GM23338 (cell line): ENCODE measurements at regions not wholly inside any gene's neighbourhood (a gene's known extent, or its start where the extent isn't known, plus 50 kb on each side); places are given as distances from the start of the nearest gene placed in this dataset.

Experiments
- ATAC-seq: fragments of 200-7000 bp; cut with Tn5 transposase; 3 replicates; pipeline ENCODE4 v1.9.1; 2020
- DNase-seq: peaks from one replicate; pipeline ENCODE4 v3.0.0-alpha.2; 2015; ENCODE audit warnings: low spot score
- H2AFZ ChIP-seq: fragments of 200-600 bp; sonication (generic); 2 replicates; pipeline ENCODE4 v1.8.0; 2016; ENCODE audit warnings: antibody characterized with exemption, mild to moderate bottlenecking, moderate library complexity
- H3F3A ChIP-seq: fragments of 200-600 bp; sonication (generic); replicated peaks from 2 replicates; pipeline ENCODE4 v1.8.0; 2017; ENCODE audit warnings: antibody characterized with exemption, mixed run types, low read depth
- H3K27ac ChIP-seq: fragments of 200-600 bp; sonication (generic); 2 replicates; pipeline ENCODE4 v1.6.1; 2016; ENCODE audit warnings: low read depth
- H3K27me3 ChIP-seq: fragments of 200-600 bp; sonication (generic); 2 replicates; pipeline ENCODE4 v1.8.0; 2016; ENCODE audit warnings: mild to moderate bottlenecking, mixed run types, moderate library complexity; ENCODE audit not compliant: insufficient read depth
- H3K36me3 ChIP-seq: fragments of 200-600 bp; sonication (generic); 2 replicates; pipeline ENCODE4 v1.8.0; 2016; ENCODE audit warnings: mild to moderate bottlenecking; ENCODE audit not compliant: insufficient read depth
- H3K4me1 ChIP-seq: fragments of 200-600 bp; sonication (generic); 2 replicates; pipeline ENCODE4 v1.8.0; 2016; ENCODE audit warnings: mild to moderate bottlenecking, moderate library complexity; ENCODE audit not compliant: insufficient read depth
- H3K4me2 ChIP-seq: fragments of 200-600 bp; sonication (generic); 2 replicates; pipeline ENCODE4 v1.7.1; 2017; ENCODE audit warnings: mixed run types
- H3K4me3 ChIP-seq: fragments of 200-600 bp; sonication (generic); 2 replicates; pipeline ENCODE4 v1.6.1; 2016; ENCODE audit warnings: mixed run types
- H3K79me2 ChIP-seq: fragments of 200-600 bp; sonication (generic); replicated peaks from 2 replicates; pipeline ENCODE4 v1.8.0; 2017; ENCODE audit warnings: mild to moderate bottlenecking; ENCODE audit not compliant: insufficient read depth
- H3K9me2 ChIP-seq: fragments of 200-600 bp; sonication (generic); 2 replicates; pipeline ENCODE4 v1.8.0; 2017; ENCODE audit not compliant: insufficient read depth
- H4K20me1 ChIP-seq: fragments of 200-600 bp; sonication (generic); replicated peaks from 2 replicates; pipeline ENCODE4 v1.8.0; 2017; ENCODE audit warnings: mild to moderate bottlenecking; ENCODE audit not compliant: insufficient read depth
- H3K27ac Mint-ChIP-seq: 2 replicates; pipeline ENCODE4 v1.8.0; 2020; ENCODE audit warnings: inconsistent platforms, mild to moderate bottlenecking, moderate library complexity, mixed read lengths
- H3K27me3 Mint-ChIP-seq: 3 replicates; pipeline ENCODE4 v1.8.0; 2022; ENCODE audit warnings: low read depth, mild to moderate bottlenecking, moderate library complexity, mixed read lengths, inconsistent platforms; ENCODE audit not compliant: insufficient read depth, poor library complexity
- H3K36me3 Mint-ChIP-seq: 3 replicates; pipeline ENCODE4 v1.8.0; 2021; ENCODE audit warnings: low read depth, mild to moderate bottlenecking, inconsistent platforms, moderate library complexity, mixed read lengths
- H3K4me1 Mint-ChIP-seq: 3 replicates; pipeline ENCODE4 v1.8.0; 2020; ENCODE audit warnings: mild to moderate bottlenecking, inconsistent platforms, mixed read lengths
- H3K4me3 Mint-ChIP-seq: 3 replicates; pipeline ENCODE4 v1.8.0; 2021; ENCODE audit warnings: moderate library complexity, mild to moderate bottlenecking, inconsistent platforms, mixed read lengths
- H3K9me3 Mint-ChIP-seq: 3 replicates; pipeline ENCODE4 v1.8.0; 2020; ENCODE audit warnings: moderate library complexity, mild to moderate bottlenecking, inconsistent platforms, mixed read lengths
- CREB1 ChIP-seq: fragments of 250-450 bp; sonication (Bioruptor Pico); IDR thresholded peaks from 2 replicates; pipeline ENCODE4 v1.5.0; 2020; ENCODE audit warnings: low read depth, mild to moderate bottlenecking, moderate library complexity
- CTCF ChIP-seq, 2 experiments: fragments of 200-600 bp in 1 of 2; sonication (generic) in 1 of 2; conservative IDR thresholded peaks; 2 replicates each; pipeline versions ENCODE4 v1.5.1 to v1.6.1; 2016 to 2017; ENCODE audit warnings: antibody characterized with exemption in 2 of 2, low read depth in 2 of 2, mild to moderate bottlenecking in 2 of 2, moderate library complexity in 1 of 2
- EZH2 ChIP-seq: fragments of 200-600 bp; sonication (generic); IDR thresholded peaks from one replicate; pipeline ENCODE4 v1.8.0; 2017; ENCODE audit warnings: antibody characterized with exemption, mild to moderate bottlenecking, low read depth; ENCODE audit not compliant: unreplicated experiment
- EZH2phosphoT487 ChIP-seq: fragments of 200-600 bp; sonication (generic); IDR thresholded peaks from one replicate; pipeline ENCODE4 v1.8.1; 2018; ENCODE audit warnings: antibody characterized with exemption; ENCODE audit not compliant: unreplicated experiment
- NANOG ChIP-seq: IDR thresholded peaks from 2 replicates; pipeline ENCODE4 v1.6.1; 2016; ENCODE audit warnings: antibody characterized with exemption, borderline replicate concordance
- POLR2AphosphoS5 ChIP-seq: IDR thresholded peaks from 2 replicates; pipeline ENCODE4 v1.6.1; 2016; ENCODE audit warnings: antibody characterized with exemption, low read depth
- ZNF114 ChIP-seq: fragments of 250-450 bp; sonication (Bioruptor Pico); IDR thresholded peaks from 2 replicates; pipeline ENCODE4 v1.5.0; 2020; ENCODE audit warnings: mild to moderate bottlenecking, moderate library complexity
- ZNF462 ChIP-seq: fragments of 250-450 bp; sonication (Bioruptor Pico); IDR thresholded peaks from 2 replicates; pipeline ENCODE4 v1.5.0; 2020; ENCODE audit warnings: mild to moderate bottlenecking, moderate library complexity

- Histone ChIP-seq H3K4me3 (no peak overlapping the region), H2AFZ (no peak overlapping the region), H3K27ac (no peak overlapping the region), H3K4me2 (no peak overlapping the region), H3K27me3 (peaks cover 24% of the 10 kb centered on the region), H3F3A (no peaks in the 10 kb centered on the region), H3K36me3 (no peaks in the 10 kb centered on the region), H3K9me2 (peaks cover 5% of the 10 kb centered on the region; the same call in 1 of the 2 replicates), H3K4me1 (peaks cover 8% of the 10 kb centered on the region), H3K79me2 (no peaks in the 10 kb centered on the region), H4K20me1 (no peaks in the 10 kb centered on the region)
- TF ChIP-seq EZH2 (no peak), CREB1 (CRISPR knock-in tag) (no peak), EZH2phosphoT487 (no peak), NANOG (no peak), ZNF114 (CRISPR knock-in tag) (no peak), CTCF (conservative IDR thresholded peaks at IDR 0.05; ENCODE audit: low read depth in 2 of 2) (no peak), POLR2AphosphoS5 (no peak), ZNF462 (no peak)
- DNase-seq (no peak), ATAC-seq (no peak)
- H3K4me3 Mint-ChIP-seq, result no peak overlapping the region
- no peak overlapping the region for H3K27ac Mint-ChIP-seq
- peaks cover 8% of the 10 kb centered on the region for H3K27me3 Mint-ChIP-seq
- peaks cover 32% of the 10 kb centered on the region for H3K4me1 Mint-ChIP-seq
- H3K9me3 Mint-ChIP-seq, result no peaks in the 10 kb centered on the region
- no peaks in the 10 kb centered on the region for H3K36me3 Mint-ChIP-seq
These were observed 286.7 kb downstream of the ELAVL2 start for GRCh38 chr9:23539311-23539710.
